ENCODE measurements at regions not wholly inside any gene's neighbourhood (a gene's known extent, or its start where the extent isn't known, plus 50 kb on each side); places are given as distances from the start of the nearest gene placed in this dataset.

GRCh38 chr1:25039229-25039628 lies 109.2 kb upstream of the RUNX3 start:
- no peak for TF ChIP-seq POLR2A (IDR thresholded peaks at IDR 0.05; ENCODE audit: low read length)
- no peak for TF ChIP-seq SMC3 (IDR thresholded peaks at IDR 0.05)
- TF ChIP-seq RNF2 (IDR thresholded peaks at IDR 0.05; ENCODE audit: borderline replicate concordance, low read depth) = no peak
- TF ChIP-seq, protein P1, sequence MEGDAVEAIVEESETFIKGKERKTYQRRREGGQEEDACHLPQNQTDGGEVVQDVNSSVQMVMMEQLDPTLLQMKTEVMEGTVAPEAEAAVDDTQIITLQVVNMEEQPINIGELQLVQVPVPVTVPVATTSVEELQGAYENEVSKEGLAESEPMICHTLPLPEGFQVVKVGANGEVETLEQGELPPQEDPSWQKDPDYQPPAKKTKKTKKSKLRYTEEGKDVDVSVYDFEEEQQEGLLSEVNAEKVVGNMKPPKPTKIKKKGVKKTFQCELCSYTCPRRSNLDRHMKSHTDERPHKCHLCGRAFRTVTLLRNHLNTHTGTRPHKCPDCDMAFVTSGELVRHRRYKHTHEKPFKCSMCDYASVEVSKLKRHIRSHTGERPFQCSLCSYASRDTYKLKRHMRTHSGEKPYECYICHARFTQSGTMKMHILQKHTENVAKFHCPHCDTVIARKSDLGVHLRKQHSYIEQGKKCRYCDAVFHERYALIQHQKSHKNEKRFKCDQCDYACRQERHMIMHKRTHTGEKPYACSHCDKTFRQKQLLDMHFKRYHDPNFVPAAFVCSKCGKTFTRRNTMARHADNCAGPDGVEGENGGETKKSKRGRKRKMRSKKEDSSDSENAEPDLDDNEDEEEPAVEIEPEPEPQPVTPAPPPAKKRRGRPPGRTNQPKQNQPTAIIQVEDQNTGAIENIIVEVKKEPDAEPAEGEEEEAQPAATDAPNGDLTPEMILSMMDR (IDR thresholded peaks at IDR 0.05) = no peak
- no peak for TF ChIP-seq MAFK (IDR thresholded peaks at IDR 0.05; ENCODE audit: partially characterized antibody)
- no peak for TF ChIP-seq PHF8 (IDR thresholded peaks at IDR 0.05; ENCODE audit: borderline replicate concordance, low read depth)

Measured in A549 (cell line).